Stimulated activated CD4-positive, alpha-beta T cell treated with anti-CD3 and anti-CD28 coated beads, Interleukin-1b, Interleukin-23, amount 100 ng/mL, for 24 hours (primary cell): ENCODE measurements at regions not wholly inside any gene's neighbourhood (a gene's known extent, or its start where the extent isn't known, plus 50 kb on each side); places are given as distances from the start of the nearest gene placed in this dataset.
"Not testable (repeated sequence)": the region's sequence is repeated elsewhere in the genome, so short reads cannot be mapped to it uniquely, and the experiment has no call there.

Experiments used
- DNase-seq, 4 experiments: peaks; one replicate each; pipeline ENCODE4 v3.0.0-alpha.2; 2020; ENCODE audit warnings: low read depth in 4 of 4, low spot score in 1 of 4

DNA sequence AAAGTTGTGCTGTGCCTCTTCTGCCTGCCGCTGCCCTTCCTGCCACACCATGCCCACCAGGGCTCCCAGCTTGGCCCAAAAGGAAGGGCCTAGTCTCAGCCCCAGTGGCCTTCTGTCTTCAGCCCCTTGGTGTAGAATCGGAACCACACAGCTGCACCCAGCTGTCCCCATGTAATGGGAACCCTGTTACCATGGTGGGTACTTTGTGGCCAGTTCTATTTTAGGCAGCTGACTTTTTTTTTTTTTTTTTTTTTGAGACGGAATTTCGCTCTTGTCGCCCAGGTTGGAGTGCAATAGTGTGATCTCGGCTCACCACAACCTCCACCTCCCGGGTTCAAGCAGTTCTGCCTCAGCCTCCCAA lies 163.3 kb upstream of the GSE1 start:
- no peak for DNase-seq

- not testable (repeated sequence) for DNase-seq
Measured at GRCh38 chr16:85451142-85451541, 162.0 kb upstream of the GSE1 start.

GRCh38 chr16:85451641-85452363 lies 161.3 kb upstream of the GSE1 start:
- DNase-seq, result no peak

DNA sequence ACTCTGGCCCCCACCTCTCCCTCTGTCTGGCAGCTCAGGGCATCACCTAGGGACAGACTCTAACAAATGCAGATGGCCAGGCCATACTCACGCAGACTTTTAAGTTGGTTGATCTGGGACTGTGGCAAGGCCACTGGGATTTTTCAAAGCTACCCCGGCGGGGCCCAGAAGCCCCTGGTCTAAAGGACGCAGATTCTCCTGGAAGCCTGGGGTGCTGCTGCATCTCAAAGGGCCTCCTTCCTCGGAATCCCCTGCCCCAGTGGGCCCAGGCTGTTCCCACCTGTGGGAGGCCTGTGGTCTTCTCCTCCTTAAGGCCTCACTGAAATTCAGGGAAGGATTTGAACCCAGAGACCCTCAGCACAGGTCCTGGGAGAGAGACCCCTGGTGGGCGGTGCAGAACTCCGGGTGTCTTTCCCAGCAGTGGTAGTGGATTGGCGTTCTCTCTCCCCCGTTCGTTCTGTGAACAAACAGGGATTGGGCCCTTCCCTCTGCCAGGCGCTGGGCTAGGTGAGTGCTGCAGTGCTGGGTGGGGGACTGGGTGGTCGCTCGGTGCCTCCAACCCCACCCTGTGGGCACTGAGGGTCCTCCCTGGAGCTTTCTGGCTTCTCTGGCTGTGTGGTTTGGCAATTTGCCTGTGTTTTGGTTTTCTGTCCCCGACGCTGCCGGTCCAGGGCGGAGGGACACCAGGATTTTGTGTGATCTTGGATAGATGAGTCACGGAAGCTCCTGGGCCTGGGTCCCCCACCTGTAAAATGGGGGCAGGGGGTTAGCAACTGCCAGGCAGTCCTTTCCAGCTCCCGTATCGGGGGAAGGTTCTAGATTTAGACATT lies 160.5 kb upstream of the GSE1 start:
- DNase-seq, result no peak

- no peak for DNase-seq
Measured at GRCh38 chr16:85453194-85453678, 159.9 kb upstream of the GSE1 start.

GRCh38 chr16:85453703-85454102 lies 159.4 kb upstream of the GSE1 start:
- DNase-seq, result no peak

GRCh38 chr16:85454171-85454872 lies 158.8 kb upstream of the GSE1 start:
- DNase-seq, result no peak

DNA sequence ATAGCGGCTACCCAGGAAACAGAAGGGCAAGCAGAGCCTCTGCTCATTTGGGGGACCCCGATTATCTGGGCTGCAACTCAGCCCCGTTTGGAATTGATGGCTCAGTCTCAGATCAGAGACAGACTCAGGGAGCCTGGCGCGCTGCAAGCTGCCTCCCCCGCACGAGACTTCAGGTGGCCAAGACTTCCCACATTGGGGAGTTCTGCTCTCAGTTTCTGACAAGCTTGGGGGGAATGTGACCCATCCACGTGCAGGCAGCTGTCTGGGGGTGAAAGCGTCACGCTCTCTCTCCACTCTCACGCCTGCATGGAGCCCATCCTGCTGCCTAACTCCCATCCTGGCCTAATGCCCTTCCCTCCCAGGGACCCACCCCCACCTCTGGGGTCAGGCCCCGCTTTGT lies 157.6 kb upstream of the GSE1 start:
- no peak for DNase-seq

GRCh38 chr16:85457366-85457765 lies 155.8 kb upstream of the GSE1 start:
- DNase-seq, result no peak

GRCh38 chr16:85458968-85459367 lies 154.2 kb upstream of the GSE1 start:
- DNase-seq, result no peak

GRCh38 chr16:85459529-85460251 lies 153.4 kb upstream of the GSE1 start:
- DNase-seq, result no peak

- no peak for DNase-seq
Measured at GRCh38 chr16:85460252-85461021, 152.7 kb upstream of the GSE1 start.

- no peak for DNase-seq
Measured at GRCh38 chr16:85461022-85461813, 151.9 kb upstream of the GSE1 start.

DNA sequence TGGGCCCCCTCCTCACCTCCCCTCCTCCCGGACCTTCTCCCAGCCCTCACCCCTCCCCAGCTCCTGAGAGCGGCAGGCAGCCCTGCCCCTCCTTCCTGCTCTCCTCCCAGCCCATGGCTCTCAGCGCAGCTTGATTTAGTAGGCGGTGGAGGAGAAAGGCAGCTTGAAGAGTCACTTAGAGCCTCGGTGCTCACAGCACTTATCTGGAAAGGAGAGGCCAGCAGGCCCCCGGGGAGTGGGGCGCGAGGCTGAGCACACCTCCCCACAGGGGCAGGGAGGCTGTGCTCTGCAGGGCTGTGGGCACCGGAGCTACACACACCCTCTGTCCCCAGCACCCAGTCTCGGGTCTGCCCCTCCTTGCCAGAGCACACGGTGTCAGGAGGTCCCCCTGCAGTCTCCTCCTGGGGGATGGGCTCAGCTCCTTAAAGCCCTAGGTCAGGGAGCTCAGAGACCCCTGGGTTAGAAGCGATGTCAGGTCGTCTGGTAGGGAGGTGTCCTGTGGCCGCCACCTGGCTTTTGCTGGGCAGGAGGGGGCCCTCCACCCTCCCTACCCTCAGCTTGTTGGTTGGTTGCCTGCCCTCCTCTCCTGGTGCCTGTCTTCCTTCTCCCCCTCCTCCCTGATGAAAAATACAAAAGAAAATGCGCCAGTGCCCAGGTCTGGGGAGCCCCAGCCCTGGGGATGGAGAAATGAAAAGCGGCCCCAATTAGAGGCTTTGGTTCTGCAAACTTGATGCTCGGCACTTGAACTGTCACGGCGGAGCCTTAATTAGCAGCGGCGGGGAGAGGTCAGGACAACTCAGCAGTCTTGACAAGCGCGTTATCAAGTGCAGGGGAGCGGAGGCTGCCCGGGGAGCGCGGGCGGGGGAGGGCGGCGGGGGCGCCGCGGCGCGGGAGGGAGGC lies 151.1 kb upstream of the GSE1 start:
- DNase-seq, result no peak

DNA sequence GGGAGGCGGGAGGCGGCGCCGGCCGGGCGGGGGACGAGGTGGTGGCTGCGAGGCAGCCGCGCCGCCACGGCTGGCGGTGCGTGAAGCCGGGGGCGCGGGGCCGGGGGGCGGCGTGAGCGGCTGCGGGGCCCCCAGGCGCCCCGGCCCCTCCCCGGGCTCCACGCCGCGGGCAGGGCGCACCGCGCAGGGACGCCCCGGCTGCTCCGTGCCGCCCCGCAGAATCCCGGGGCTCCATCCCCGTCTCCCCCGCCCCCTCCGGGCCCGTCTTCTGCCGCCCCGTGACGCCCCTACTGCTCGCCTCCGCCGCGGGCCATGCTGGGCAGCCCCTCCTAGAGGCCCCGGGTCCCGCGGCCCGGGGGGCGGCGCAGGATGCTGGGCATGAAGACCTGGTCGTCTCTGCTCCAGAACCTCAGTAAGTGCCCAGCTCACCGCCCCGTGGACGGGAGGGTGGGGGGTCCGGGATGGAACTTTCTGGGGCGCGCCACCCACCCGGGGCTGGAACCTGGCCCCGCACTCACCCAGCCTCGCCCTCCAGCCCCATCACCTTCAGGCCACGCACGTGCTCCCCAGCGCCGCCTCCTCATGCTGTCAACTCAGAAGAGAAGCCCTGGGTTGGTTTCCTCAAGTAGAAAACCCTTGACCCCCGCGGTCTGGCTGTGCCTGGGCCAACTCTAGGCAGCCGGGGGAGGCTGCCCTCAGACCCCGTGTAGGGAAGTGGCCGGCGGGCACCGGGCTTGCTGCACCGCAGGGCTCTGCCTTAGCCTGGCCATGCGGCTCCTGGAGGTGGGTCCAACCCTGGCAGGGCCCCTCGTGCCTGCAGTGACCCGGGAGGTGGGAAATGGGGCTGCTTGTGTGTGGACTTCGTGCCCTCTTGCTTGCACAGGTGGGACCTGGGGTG lies 150.2 kb upstream of the GSE1 start:
- DNase-seq, result no peak

DNA sequence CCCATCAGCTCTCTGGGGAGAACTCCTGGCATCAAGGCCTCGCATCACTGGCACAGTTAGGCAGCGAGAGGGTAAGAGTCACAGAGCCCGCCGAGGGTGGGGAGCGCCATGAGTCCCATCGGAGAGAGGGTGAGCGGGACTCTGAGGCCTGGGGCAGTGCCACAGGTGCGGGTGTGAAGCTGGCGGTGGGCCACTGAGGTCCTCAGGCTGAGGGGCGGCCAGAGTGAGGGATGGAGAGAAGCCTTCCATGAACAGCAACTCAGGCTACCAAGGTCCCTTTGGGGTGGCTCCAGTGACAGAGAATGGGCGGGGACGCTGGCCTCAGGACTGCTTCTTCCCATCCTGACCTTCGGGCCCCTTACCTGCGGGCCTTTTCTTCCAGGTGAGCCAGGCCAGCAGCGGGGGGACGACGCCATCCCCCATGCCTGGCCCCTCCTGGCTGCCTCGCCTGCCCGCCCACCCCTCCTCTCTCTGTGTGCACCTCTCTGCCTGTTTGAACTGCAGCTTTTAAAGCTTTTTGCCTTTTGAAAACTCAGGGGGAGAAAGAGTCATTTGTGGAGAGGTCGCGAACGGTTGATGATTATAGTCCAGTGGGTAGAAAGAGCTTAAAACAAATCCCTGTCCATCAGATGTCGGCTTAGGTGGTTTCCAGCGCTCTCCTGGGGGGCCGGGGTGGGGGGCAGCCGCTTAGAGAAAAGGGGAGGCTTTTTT lies 149.3 kb upstream of the GSE1 start:
- DNase-seq, result no peak
